ENCODE measurements at regions not wholly inside any gene's neighbourhood (a gene's known extent, or its start where the extent isn't known, plus 50 kb on each side); places are given as distances from the start of the nearest gene placed in this dataset.
"Not testable (repeated sequence)": the region's sequence is repeated elsewhere in the genome, so short reads cannot be mapped to it uniquely, and the experiment has no call there.

DNA sequence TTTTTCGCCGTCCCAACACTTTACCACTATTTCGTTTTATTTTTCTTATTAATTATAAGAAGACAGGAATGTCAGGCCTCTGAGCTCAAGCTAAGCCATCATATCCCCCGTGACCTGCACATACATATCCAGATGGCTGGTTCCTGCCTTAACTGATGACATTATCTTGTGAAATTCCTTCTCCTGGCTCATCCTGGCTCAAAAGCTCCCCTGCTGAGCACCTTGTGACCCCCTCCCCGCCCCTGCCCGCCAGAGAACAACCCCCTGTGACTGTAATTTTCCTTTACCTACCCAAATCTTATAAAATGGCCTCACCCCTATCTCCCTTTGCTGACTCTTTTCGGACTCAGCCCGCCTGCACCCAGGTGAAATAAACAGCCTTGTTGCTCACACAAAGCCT is 978.9 kb downstream of the EPHA3 start:
- TF ChIP-seq, protein P1, sequence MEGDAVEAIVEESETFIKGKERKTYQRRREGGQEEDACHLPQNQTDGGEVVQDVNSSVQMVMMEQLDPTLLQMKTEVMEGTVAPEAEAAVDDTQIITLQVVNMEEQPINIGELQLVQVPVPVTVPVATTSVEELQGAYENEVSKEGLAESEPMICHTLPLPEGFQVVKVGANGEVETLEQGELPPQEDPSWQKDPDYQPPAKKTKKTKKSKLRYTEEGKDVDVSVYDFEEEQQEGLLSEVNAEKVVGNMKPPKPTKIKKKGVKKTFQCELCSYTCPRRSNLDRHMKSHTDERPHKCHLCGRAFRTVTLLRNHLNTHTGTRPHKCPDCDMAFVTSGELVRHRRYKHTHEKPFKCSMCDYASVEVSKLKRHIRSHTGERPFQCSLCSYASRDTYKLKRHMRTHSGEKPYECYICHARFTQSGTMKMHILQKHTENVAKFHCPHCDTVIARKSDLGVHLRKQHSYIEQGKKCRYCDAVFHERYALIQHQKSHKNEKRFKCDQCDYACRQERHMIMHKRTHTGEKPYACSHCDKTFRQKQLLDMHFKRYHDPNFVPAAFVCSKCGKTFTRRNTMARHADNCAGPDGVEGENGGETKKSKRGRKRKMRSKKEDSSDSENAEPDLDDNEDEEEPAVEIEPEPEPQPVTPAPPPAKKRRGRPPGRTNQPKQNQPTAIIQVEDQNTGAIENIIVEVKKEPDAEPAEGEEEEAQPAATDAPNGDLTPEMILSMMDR (IDR thresholded peaks at IDR 0.05): not testable (repeated sequence)
- not testable (repeated sequence) for TF ChIP-seq EP300 (IDR thresholded peaks at IDR 0.05)
